Endodermal cell (in vitro differentiated cells): ENCODE measurements at regions not wholly inside any gene's neighbourhood (a gene's known extent, or its start where the extent isn't known, plus 50 kb on each side); places are given as distances from the start of the nearest gene placed in this dataset.

Experiments used
- DNase-seq: peaks from one replicate; pipeline ENCODE4 v3.0.0-alpha.2; 2017
- H3K27ac ChIP-seq: 2 replicates; pipeline ENCODE4 v1.5.1; 2013; ENCODE audit warnings: mild to moderate bottlenecking, low read depth, low read length, moderate library complexity
- H3K27me3 ChIP-seq: 2 replicates; pipeline ENCODE4 v1.6.1; 2013; ENCODE audit warnings: mild to moderate bottlenecking, low read length, moderate library complexity; ENCODE audit not compliant: insufficient read depth, control insufficient read depth, poor library complexity, severe bottlenecking
- H3K36me3 ChIP-seq: 2 replicates; pipeline ENCODE4 v1.7.0; 2013; ENCODE audit warnings: mild to moderate bottlenecking, low read length, moderate library complexity; ENCODE audit not compliant: control insufficient read depth, insufficient read depth
- H3K4me1 ChIP-seq: one replicate; pipeline ENCODE4 v1.7.0; 2013; ENCODE audit warnings: low read length; ENCODE audit not compliant: control insufficient read depth, insufficient read depth
- H3K4me3 ChIP-seq: 2 replicates; pipeline ENCODE4 v1.5.1; 2013; ENCODE audit warnings: mild to moderate bottlenecking, low read length, moderate library complexity
- H3K9ac ChIP-seq: 2 replicates; pipeline ENCODE4 v1.6.1; 2013; ENCODE audit warnings: mild to moderate bottlenecking, low read length, moderate library complexity; ENCODE audit not compliant: poor library complexity, severe bottlenecking; ENCODE audit errors: extremely low read depth
- H3K9me3 ChIP-seq: 2 replicates; pipeline ENCODE4 v1.6.1; 2013; ENCODE audit warnings: mild to moderate bottlenecking, low read length, moderate library complexity; ENCODE audit not compliant: control insufficient read depth
- H3K27ac Mint-ChIP-seq: 2 replicates; pipeline ENCODE4 v1.8.0; 2020; ENCODE audit warnings: mixed read lengths
- H3K27me3 Mint-ChIP-seq: 2 replicates; pipeline ENCODE4 v1.8.0; 2021; ENCODE audit warnings: mild to moderate bottlenecking, mixed read lengths; ENCODE audit not compliant: insufficient read depth
- H3K36me3 Mint-ChIP-seq: 2 replicates; pipeline ENCODE4 v1.8.0; 2020; ENCODE audit warnings: low read depth, mixed read lengths
- H3K4me1 Mint-ChIP-seq: 2 replicates; pipeline ENCODE4 v1.8.0; 2020; ENCODE audit warnings: mixed read lengths
- H3K4me3 Mint-ChIP-seq: 2 replicates; pipeline ENCODE4 v1.8.0; 2020; ENCODE audit warnings: mild to moderate bottlenecking, moderate library complexity, mixed read lengths
- H3K9me3 Mint-ChIP-seq: 2 replicates; pipeline ENCODE4 v1.8.0; 2020; ENCODE audit warnings: mild to moderate bottlenecking, mixed read lengths
- WGBS, 2 experiments: methylation state at CpG; one replicate each; pipeline versions ENCODE4 v1.1.5 to v1.1.7; 2013; ENCODE audit warnings: missing lambda C conversion rate in 2 of 2, mixed read lengths in 1 of 2; ENCODE audit not compliant: insufficient coverage in 1 of 2, insufficient read length in 1 of 2; 5-methylcytosine and 5-hydroxymethylcytosine counted together
- TF ChIP-seq, protein P1 (sequence below): fragments of 200-600 bp; sonication (generic); conservative IDR thresholded peaks from 2 replicates; pipeline ENCODE4 v1.5.0; 2021; ENCODE audit warnings: antibody characterized with exemption, mild to moderate bottlenecking

- Histone ChIP-seq H3K27ac (no peak overlapping the region), H3K4me3 (no peak overlapping the region), H3K4me1 (no peaks in the 10 kb centered on the region), H3K9ac (no peak overlapping the region), H3K9me3 (peaks cover 9% of the 10 kb centered on the region), H3K27me3 (no peaks in the 10 kb centered on the region), H3K36me3 (no peaks in the 10 kb centered on the region)
- Mint-ChIP-seq H3K9me3 (no peaks in the 10 kb centered on the region), H3K27ac (no peak overlapping the region), H3K27me3 (no peaks in the 10 kb centered on the region), H3K4me1 (no peaks in the 10 kb centered on the region), H3K36me3 (no peaks in the 10 kb centered on the region), H3K4me3 (no peak overlapping the region)
- DNase-seq: no peak
- TF ChIP-seq, protein P1, sequence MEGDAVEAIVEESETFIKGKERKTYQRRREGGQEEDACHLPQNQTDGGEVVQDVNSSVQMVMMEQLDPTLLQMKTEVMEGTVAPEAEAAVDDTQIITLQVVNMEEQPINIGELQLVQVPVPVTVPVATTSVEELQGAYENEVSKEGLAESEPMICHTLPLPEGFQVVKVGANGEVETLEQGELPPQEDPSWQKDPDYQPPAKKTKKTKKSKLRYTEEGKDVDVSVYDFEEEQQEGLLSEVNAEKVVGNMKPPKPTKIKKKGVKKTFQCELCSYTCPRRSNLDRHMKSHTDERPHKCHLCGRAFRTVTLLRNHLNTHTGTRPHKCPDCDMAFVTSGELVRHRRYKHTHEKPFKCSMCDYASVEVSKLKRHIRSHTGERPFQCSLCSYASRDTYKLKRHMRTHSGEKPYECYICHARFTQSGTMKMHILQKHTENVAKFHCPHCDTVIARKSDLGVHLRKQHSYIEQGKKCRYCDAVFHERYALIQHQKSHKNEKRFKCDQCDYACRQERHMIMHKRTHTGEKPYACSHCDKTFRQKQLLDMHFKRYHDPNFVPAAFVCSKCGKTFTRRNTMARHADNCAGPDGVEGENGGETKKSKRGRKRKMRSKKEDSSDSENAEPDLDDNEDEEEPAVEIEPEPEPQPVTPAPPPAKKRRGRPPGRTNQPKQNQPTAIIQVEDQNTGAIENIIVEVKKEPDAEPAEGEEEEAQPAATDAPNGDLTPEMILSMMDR: no peak
These were observed 71.0 kb downstream of the PTGS2 start for GRCh38 chr1:186609183-186609582.

- Mint-ChIP-seq H3K4me1 (no peaks in the 10 kb centered on the region), H3K36me3 (no peaks in the 10 kb centered on the region), H3K9me3 (no peaks in the 10 kb centered on the region), H3K27ac (no peak overlapping the region), H3K4me3 (no peak overlapping the region), H3K27me3 (no peaks in the 10 kb centered on the region)
- Histone ChIP-seq H3K9me3 (peaks cover 9% of the 10 kb centered on the region), H3K36me3 (no peaks in the 10 kb centered on the region), H3K4me3 (no peak overlapping the region), H3K27ac (no peak overlapping the region), H3K9ac (no peak overlapping the region), H3K27me3 (no peaks in the 10 kb centered on the region), H3K4me1 (no peaks in the 10 kb centered on the region)
- DNase-seq: peak; percentile 88
- TF ChIP-seq, protein P1: peak; percentile 93
- WGBS, 2 experiments: 39% methylated on average over 4 of the region's 4 CpGs; no CpG with 5 or more reads in 1 of the 2 experiments
These were observed 74.4 kb downstream of the PTGS2 start for GRCh38 chr1:186605762-186606350.

- H3K27me3 ChIP-seq: no peaks in the 10 kb centered on the region
- Mint-ChIP-seq H3K4me3 (no peak overlapping the region), H3K27ac (no peak overlapping the region), H3K9me3 (peaks cover 4% of the 10 kb centered on the region), H3K36me3 (no peaks in the 10 kb centered on the region), H3K4me1 (no peaks in the 10 kb centered on the region), H3K27me3 (no peaks in the 10 kb centered on the region)
- WGBS, 2 experiments: 86 to 87% methylated on average over 2 to 3 of the region's 3 CpGs
- no peak for DNase-seq
- TF ChIP-seq, protein P1: no peak
- no peak overlapping the region for H3K9ac ChIP-seq
- no peaks in the 10 kb centered on the region for H3K9me3 ChIP-seq
- H3K27ac ChIP-seq: no peak overlapping the region
- no peaks in the 10 kb centered on the region for H3K4me1 ChIP-seq
- no peak overlapping the region for H3K4me3 ChIP-seq
- no peaks in the 10 kb centered on the region for H3K36me3 ChIP-seq
These were observed 84.3 kb downstream of the PTGS2 start for GRCh38 chr1:186595969-186596368.
